ENCODE measurements at regions not wholly inside any gene's neighbourhood (a gene's known extent, or its start where the extent isn't known, plus 50 kb on each side); places are given as distances from the start of the nearest gene placed in this dataset.

GRCh38 chr10:108721874-108722273 is 1201.4 kb downstream of the XPNPEP1 start:
- TF ChIP-seq, protein P1, sequence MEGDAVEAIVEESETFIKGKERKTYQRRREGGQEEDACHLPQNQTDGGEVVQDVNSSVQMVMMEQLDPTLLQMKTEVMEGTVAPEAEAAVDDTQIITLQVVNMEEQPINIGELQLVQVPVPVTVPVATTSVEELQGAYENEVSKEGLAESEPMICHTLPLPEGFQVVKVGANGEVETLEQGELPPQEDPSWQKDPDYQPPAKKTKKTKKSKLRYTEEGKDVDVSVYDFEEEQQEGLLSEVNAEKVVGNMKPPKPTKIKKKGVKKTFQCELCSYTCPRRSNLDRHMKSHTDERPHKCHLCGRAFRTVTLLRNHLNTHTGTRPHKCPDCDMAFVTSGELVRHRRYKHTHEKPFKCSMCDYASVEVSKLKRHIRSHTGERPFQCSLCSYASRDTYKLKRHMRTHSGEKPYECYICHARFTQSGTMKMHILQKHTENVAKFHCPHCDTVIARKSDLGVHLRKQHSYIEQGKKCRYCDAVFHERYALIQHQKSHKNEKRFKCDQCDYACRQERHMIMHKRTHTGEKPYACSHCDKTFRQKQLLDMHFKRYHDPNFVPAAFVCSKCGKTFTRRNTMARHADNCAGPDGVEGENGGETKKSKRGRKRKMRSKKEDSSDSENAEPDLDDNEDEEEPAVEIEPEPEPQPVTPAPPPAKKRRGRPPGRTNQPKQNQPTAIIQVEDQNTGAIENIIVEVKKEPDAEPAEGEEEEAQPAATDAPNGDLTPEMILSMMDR (tag by site-specific recombination; IDR thresholded peaks at IDR 0.05), result no peak
- TF ChIP-seq, protein P2, sequence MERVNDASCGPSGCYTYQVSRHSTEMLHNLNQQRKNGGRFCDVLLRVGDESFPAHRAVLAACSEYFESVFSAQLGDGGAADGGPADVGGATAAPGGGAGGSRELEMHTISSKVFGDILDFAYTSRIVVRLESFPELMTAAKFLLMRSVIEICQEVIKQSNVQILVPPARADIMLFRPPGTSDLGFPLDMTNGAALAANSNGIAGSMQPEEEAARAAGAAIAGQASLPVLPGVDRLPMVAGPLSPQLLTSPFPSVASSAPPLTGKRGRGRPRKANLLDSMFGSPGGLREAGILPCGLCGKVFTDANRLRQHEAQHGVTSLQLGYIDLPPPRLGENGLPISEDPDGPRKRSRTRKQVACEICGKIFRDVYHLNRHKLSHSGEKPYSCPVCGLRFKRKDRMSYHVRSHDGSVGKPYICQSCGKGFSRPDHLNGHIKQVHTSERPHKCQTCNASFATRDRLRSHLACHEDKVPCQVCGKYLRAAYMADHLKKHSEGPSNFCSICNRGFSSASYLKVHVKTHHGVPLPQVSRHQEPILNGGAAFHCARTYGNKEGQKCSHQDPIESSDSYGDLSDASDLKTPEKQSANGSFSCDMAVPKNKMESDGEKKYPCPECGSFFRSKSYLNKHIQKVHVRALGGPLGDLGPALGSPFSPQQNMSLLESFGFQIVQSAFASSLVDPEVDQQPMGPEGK (tag by site-specific recombination; IDR thresholded peaks at IDR 0.05), result no peak
- TF ChIP-seq TCF7L2 (IDR thresholded peaks at IDR 0.05; ENCODE audit: borderline replicate concordance, low read depth, low read length) (no peak), ZNF155 (tag by site-specific recombination; IDR thresholded peaks at IDR 0.05) (no peak), HIC1 (tag by site-specific recombination; IDR thresholded peaks at IDR 0.05) (no peak)
